GM19328 (cell line): ENCODE measurements at regions not wholly inside any gene's neighbourhood (a gene's known extent, or its start where the extent isn't known, plus 50 kb on each side); places are given as distances from the start of the nearest gene placed in this dataset.

ENCODE experiments used
- ATAC-seq: cut with Tn5 transposase; IDR thresholded peaks from one replicate; pipeline ENCODE4 v1.9.1; 2021; ENCODE audit warnings: mild to moderate bottlenecking, moderate library complexity; ENCODE audit not compliant: unreplicated experiment

DNA sequence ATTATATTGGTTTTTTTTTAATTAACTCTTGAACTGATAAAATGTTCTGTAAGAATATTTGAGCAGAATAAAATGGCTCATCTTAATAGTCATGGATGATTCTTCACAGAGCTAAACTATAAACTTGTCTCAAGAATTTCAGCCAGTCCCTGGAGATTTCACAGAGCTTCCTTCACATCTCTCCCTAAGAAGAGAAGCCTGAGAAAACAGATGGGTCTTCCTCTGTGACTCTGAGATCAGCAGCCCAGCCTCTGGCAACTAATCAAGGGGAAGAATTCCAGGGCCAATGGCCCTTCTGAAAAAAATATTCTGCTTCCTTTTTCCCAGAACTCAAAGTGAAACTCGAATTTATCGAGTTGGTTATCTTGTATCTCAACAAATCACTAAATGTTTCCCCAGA lies 122.2 kb upstream of the ITGA1 start:
- no peak for ATAC-seq

DNA sequence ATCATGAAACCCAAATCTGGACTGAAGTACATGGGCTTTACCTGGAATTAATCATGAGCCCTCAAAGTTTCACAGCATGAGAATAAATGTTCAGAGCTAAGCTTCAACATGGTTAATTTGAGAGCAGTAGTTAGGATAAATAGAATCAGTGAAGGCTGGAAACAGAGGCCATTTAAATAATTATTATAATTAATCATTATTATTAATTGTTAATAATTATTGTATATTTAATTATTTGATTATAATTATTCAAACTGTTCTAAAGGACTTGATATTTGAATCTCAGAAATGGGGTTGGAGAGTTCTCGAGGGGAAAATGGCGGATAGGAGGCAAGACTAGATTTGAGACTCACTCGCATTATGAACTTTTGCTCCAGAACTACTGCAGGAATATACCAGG lies 119.6 kb upstream of the ITGA1 start:
- ATAC-seq = no peak

DNA sequence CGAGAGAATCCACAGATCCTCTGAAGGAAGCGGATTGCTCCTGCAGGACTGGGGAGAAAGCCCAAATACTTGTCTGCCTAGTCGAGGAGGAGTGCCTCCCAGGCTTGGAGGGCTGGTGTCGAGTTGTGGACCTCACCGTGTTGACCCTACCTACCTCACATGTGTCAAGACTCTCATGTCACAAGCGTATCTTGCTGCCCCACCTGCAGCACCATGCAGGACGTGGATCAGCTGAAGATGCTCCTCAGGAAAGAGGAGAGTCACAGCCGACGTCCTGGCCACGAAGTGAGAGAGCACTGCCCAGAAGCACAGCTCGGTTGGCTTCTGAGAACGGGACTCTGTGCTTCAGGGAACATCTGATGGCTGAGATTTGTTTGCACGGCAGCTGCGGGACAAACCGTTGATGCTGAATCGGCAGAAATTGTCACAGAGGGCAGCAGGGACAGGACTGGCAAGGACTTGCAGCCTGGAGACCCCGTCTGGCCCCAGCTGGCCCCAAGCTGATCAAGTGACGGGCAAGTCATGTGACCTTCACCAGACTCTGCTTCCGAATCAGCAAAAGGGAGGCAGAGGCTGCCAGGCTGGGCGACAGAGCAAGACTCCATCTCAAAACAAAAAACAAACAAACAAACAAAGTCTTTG lies 119.1 kb upstream of the ITGA1 start:
- no peak for ATAC-seq

DNA sequence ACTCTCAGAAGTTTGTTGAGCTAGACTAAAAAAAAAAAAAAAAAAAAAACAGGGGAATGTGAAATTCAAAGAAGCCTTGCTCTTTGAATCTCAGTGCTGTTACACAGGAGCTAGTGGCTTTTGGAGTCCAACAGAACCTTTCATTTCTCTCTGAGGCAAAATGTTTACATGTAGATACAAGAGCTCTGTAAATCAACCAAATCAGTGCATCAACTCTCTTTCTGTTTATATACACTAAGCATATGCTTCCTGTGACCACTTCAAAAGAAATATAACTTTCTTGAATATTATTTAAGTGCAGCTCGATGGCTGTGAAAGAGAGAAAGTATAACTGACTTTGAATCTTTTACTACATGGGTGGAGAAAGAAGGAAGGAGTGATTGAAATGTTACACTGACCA lies 115.3 kb upstream of the ITGA1 start:
- ATAC-seq = no peak

DNA sequence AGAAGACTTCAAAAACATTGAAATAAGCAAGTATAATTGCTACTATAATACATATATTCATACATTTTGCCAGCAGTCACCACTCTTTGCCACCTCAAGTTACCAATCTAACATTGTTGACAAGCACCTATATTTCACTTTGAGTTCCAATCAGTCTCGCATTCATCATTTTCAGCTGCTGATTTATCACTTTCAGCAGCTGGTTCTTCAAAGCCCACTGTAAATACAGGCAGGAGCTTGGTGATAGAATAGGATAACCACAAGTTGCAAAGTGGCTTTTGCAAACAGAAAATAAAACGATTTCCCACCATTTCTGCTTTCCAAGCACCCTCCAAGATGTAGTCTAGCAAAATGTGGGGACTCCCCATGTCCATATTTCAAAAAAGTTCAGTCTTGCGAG lies 114.2 kb upstream of the ITGA1 start:
- ATAC-seq = no peak

DNA sequence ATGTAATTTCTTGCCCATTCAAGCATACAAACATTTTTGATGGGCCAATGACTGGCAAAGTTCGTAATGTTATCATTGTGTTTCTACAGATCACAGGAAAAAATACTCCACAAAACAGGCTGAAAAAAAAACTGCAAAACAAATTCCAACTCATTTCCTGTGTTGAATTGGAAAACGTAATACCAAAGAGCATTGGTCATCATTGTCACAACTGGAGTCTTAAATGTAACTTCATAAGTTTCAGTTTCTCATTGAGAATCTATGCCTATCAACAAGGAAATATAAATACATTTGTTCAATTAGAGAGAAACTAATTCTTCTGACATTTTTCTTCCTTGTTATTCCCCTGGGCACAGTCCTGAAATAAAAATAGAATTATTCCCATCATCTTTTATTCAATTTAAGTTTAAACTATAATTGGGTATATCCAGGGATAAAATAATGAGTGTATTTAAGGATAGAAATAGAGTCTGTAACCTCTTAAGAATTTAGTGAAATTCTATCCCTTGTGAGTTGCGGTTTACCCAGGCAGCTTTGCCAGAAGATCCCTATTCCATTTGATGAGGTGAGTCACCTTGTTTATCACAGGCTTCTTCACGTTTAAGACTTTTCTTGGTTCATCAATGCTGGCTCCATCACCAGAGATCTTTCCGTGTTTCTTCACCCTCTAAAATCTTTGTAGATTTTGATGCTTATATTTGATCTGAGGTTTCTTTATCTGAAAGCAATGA lies 112.7 kb upstream of the ITGA1 start:
- no peak for ATAC-seq

DNA sequence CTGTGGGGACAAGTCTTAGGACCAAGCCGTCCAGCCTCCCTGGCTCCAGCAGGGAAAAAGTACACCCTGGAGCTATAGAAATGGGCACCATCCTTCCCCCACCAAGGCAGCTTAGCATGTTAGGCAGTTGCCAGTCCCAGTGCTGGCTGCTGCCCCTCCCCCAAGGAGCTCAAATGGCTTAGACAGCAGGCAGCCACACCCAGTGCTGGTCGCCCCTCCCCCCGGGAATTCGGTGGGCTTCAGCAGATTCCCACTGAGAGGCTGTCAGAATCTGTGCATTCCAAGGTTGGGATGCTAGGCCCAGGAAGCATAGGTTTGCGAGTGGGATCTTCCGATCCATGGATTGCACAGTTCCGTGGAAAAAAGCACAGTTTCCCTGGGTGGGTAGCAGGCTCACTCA lies 105.2 kb upstream of the ITGA1 start:
- ATAC-seq = no peak

DNA sequence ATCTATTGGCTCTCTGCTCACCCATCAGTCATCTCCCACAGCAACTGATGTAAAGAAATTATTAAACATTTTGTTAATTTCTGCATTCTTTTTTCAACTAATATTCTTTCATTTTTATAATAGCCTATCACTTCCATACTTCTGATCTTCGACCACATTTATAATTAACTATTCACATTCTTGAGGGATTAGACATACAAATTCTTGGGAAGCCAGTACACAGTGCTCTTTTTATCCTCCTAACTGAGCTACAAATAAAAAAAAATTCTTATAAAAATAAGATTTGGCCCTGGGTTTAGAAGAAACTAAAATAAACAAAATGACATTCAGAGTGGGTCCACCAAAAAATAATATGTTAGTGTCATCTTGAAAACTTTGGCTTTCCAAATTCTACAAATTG lies 103.7 kb upstream of the ITGA1 start:
- no peak for ATAC-seq

DNA sequence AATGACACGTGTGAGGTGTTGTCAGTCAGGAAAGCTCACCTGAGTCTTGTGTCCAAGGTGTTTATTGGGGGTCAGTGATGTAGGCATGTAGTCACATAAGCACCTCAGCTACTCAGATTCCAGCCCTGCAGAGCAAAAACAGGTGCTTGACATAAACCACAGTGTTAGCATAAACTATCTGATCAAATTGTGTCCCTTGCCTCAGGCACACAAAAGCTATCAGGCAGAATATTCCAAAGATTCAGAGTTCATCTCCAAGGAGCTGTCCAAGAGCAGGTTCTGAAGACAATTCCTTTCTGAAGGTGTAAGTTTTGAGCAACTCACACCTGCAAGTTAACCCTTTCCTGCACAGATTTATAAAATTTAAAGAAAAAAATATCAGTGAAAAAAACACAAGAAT lies 102.2 kb upstream of the ITGA1 start:
- ATAC-seq = no peak

DNA sequence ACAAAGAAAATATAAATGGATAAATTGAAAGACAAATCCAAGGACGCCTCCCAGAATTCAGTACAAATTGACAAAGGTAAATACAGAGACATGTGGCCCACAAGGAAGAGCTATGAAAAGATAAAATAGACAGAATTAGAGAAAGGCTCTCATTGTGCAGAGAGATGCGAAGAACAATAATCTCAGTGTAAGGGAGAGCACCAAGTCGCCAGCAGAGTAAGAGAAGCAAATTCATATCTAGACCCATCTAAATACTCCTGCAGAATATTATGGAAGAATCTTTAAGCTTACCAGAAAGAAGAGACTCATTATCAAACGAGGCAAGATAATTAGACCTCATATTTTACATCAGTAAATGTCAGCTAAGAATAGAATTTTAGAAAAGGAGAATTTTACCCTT lies 101.7 kb upstream of the ITGA1 start:
- no peak for ATAC-seq

DNA sequence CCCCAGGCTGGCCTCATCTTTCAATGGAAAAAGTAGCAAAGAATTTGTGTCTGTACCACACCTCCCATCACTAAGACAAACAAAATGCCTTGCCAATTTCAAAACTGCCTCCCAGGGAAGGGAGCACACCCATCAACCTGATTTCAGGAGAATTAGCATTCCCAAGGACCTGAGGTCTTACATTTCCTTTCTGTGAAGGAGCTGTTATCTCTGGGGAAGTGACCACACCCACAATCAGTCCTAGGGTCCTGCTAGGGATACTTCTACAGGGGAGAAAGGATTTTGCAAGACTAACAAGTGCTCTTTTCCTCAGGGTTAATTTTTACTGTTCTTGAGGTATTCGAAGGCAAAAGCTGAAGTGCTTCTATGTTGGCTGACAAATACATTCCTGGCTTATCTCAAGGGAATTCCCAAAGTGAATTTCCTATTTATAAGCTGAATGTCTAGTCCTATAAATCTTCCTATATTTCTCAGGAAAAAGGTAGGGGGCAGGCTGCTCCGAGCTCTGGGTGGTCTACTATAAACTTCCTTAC lies 97.4 kb upstream of the ITGA1 start:
- ATAC-seq = no peak

DNA sequence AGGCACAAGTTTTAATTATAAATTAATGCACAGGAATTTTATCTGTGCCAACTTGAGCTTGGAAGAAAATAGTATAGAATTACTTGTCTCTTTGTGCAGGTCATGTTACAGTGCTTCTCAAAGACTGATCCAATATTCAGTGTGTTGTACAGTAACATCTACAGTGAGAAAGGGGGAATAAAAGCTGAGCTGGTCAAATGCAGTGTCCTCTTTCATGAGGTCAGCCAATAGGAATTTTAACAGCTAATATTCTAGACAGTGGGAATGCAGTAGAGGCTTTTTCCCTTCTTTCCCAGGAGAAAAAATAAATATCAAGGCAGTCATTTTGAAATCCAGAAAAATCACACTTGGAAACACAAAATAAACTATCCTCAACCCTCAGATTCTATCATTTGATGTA lies 95.7 kb upstream of the ITGA1 start:
- no peak for ATAC-seq

DNA sequence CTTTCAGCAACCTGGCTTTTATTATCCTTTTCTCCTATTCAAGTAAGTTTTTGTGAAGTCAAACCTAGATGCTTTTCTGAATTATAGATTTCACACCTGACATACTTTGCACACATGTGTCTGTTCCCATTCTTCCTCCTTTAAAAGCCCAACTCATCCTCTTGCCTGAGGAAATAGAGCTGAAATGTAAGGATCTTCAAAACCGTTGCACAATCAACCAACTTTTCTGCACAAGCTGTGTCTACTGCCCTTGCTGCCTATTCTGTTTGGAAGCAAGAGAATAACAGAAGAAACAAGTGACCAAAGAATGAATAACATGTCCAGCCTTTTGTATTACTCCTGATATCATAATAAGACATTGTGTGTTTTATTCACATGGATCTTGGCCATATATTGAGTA lies 95.1 kb upstream of the ITGA1 start:
- no peak for ATAC-seq

DNA sequence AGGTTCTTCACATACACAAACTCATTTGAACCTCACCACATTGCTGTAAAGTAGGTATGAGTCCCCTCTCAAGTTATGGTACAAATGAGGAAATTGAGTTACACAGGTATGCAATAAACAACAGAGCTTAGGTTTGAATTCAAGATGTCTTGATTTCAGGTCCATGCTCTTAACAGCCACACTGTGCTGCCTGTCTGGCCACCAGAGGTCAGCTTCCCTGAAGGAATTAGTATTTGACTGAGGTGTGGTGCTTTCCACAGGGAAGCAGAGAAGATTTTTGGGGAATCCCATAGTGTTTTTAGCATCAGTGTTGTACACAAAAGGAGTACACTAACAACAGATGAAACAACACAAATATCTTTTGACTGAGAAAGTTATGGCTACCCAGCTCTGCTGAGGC lies 94.4 kb upstream of the ITGA1 start:
- no peak for ATAC-seq

DNA sequence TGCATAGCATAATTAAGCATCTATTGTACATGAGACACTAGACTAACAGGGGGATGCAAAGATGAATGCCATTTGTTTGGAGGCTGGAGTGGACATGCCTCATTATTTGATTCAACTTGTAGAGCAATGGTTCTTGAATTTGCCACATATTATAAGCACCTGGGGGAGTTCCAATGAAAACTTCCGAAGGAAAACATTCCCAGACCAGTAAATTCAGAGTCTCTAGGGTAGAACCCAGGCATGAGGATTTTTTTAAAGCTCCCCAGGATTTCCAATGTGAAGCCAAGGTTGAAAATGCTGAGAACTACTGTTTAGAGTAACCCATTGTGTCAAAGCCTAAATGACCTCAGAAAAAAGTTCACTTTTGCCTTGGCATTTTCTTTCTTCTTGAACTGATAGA lies 93.9 kb upstream of the ITGA1 start:
- no peak for ATAC-seq

DNA sequence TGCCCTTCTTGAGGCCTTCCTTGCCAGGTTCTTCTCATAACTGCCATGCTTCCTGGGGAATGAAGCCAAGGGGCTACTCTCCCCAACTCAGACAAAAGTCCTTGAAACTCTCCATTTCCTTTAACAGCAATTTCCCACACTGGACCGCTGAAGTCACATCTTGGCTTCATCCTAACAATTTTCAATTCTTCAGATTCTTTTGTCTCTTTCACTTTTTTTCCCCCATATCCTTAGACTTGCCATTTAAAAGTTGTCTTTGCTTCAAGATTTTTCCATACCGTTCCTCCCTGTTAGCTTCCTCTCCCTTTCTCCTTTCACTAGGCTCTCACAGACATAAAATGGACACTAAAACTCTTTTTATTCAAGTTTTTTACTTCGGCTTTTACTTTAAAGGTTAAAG lies 93.1 kb upstream of the ITGA1 start:
- ATAC-seq = no peak

DNA sequence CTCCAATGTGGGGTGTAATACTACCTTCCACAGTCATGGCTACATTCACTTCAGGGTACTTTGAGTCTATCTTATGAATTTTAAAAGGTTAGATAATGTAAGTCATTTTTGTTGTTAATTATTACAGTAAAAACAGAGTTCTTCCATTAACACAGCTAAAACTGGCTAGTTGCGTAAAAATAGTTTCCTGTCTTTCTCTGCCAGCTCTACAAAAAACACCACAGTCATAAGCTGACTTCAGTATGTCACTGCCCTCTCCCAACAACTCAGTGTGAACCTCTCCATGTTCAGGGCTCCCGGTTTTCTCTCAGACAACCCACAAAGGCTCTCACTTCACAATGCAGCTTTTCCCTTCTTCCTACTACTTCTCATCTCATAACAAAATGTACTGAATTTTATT lies 84.8 kb upstream of the ITGA1 start:
- no peak for ATAC-seq

DNA sequence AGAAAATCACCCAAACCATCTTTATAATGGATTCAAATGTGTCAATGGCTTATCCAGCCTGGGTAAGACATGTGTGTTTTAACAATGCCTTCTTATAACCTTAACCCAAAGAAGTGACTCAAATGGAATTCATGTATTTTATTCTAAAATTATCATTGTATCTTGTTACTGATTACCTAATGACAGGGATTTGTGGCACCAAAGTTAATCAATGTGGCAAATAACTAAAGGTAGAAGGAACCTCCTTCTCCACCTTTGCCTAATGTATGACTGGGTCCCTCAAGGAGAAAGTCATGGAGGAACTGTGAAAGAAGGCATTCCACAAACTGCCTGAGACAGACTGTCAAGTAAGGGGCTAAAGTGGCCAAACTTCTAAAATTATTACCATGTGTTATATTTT lies 84.4 kb upstream of the ITGA1 start:
- ATAC-seq = no peak

DNA sequence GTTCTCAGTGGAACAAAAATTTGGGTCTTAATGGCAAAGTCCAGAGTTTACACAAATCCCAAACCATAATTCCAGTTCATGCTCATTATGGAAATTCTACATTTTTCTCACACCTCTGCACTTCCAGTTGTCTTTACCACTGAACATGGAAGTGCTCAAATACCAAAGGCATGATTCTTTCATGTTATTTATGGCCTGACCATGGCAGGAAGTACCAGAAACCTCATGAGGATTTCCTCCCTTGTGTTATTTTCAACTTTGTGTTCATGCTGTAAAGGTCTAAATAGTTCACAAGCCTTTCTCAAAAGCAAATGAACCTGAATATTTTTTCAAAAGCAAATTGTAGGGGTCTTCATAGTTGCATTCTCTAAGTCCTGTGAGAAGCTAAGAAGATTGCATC lies 82.0 kb upstream of the ITGA1 start:
- ATAC-seq = no peak

DNA sequence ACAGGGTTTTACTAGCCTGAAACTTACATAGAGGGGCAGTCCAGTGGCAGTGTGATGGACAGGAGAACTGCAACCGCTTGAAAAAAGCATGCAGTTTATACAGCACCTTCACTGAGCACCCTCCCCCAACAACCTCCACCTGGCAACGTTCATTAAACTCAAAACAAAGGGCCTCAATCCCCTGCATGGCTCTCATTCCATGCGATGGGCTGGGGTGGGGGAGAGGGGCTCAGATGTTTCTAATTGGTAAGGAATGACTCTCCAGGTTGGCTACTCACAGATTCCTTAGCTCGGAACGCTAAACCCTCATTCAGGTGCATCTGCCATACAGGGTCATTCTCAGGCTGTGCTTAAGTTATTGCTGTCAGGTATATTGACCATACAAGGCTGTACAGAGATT lies 80.9 kb upstream of the ITGA1 start:
- no peak for ATAC-seq

DNA sequence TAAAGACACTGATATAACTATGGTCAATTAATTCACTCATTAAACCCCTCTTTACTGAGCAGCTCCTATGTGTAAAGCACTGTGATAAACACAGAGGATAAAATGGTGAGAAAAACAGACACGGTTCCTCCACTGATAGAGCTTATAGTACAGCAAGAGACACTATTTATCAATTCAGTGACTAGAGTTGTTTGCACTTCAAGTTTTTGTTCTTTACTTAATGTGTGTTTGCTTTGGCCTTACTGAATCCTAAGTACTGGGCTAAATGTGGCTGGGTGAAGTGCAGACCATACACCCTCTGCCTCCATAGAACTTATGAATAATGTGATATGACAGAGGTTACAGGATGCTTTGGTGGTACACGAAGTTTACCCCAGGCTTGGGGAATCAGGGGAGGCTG lies 80.1 kb upstream of the ITGA1 start:
- no peak for ATAC-seq

DNA sequence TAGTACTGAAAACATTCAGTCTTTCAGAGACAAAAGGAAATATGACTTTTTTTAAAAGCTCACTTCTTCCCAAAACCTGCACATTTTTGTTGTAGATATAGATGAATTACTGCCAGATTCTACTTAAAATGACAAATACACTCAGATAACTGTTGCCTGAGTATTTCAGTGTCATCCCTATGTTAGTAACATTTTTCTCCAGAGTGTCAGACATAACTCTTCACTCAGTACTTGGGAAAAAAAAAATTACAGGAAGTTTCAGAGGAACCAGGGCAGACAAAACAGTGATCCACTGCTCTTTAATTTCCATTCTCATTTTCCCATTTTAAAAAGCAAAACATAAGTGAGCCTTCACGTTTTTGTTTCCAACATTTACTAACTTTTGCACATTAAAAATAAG lies 79.3 kb upstream of the ITGA1 start:
- ATAC-seq = no peak
